ENCODE measurements at regions not wholly inside any gene's neighbourhood (a gene's known extent, or its start where the extent isn't known, plus 50 kb on each side); places are given as distances from the start of the nearest gene placed in this dataset.
"Not testable (repeated sequence)": the region's sequence is repeated elsewhere in the genome, so short reads cannot be mapped to it uniquely, and the experiment has no call there.

GRCh38 chr2:147456779-147457178 is 388.1 kb upstream of the ACVR2A start:
- DNase-seq, result peak; percentile 90

DNA sequence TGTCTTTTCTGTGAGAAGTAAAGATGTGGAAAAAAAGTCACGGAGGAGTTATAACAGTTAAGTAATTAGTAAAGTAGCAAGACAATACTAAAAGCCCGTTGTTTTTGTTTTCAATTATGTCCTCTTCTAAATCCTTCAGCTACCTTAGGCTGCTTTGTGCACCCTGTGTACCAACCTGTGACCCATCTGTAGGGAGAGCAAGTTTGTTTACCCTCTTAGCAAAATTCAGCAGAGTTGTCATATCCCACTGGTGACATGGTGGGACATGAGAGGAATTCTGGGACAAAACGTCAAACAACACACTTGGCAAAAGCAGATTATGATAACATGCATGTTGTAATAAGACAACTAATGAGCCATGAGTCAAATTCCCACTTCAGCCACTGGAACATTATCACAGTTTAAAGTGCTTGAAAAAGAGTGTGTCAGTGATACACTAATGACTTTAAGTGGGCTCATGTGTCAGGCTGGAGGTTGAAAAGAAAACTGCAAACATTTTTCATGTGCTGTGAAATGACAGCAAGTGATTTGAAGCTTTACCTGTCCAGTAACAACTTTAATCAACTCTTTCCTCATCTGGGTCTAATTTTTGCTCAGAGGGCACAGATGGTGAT is 392.8 kb upstream of the ACVR2A start:
- peak; percentile 26 for DNase-seq

GRCh38 chr2:147450661-147451510 is 393.9 kb upstream of the ACVR2A start:
- DNase-seq, result no peak

GRCh38 chr2:147449323-147449991 is 395.4 kb upstream of the ACVR2A start:
- DNase-seq, result no peak

GRCh38 chr2:147442816-147443215 is 402.0 kb upstream of the ACVR2A start:
- no peak for DNase-seq

- no peak for DNase-seq
These were observed 403.6 kb upstream of the ACVR2A start for GRCh38 chr2:147441182-147441581.

DNA sequence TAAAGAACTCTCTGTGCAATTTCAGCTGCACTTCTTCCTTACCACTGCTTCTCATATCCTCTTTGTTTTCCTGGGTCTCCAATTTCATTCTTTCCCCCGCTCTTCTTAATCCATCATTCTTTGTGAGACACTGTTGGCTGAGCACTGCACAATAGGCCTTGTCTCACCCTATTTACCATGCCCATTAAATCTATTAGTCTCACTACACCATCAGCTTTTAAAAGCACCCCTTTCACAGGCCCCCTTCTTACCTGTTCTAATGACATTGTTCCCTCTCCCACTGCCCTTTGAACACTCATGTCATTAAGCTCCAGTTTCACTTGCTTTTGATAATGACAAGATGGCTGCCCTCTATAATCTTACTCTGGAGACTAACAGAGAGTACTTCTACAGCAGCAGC is 404.1 kb upstream of the ACVR2A start:
- peak; percentile 9 for DNase-seq

DNA sequence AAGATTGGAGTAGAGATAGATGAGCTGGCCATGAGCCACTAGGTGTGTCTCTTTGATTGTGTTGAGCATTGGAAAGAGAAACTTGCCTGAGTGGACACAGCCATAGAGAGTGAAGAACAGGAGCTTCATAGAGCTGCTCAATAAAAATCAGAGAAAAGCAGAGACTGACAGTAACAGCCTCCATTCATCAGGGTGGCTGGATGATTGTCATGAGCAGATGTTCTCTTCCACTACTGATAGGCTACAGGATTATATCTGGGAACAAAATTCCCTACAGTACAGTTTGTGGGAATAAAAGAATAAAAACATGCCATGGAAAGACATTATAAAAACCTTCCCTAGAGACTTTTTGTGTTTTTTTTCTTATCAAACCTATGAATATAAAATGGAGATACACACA is 404.8 kb upstream of the ACVR2A start:
- DNase-seq, result no peak

GRCh38 chr2:147438882-147439281 is 405.9 kb upstream of the ACVR2A start:
- no peak for DNase-seq

DNA sequence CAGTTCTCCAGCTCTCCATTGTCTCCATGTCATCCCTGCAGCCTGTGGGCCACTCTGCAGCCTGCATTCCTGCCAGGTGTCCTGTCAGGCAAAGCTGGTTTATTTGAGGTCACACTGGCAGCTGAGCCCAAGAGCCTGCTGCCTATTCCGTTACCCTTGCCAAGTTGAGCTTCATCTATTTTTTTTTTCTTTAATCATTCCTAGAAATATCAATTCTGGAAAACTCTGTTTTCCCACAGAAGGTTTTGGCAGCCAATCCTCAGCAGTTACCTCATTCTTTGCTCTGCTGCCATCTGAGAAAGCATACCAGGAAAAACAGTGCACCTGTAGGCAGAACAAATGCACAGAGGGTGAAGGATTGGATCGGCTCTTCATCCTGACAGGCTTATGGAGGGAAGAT is 411.0 kb upstream of the ACVR2A start:
- peak; percentile 21 for DNase-seq

DNA sequence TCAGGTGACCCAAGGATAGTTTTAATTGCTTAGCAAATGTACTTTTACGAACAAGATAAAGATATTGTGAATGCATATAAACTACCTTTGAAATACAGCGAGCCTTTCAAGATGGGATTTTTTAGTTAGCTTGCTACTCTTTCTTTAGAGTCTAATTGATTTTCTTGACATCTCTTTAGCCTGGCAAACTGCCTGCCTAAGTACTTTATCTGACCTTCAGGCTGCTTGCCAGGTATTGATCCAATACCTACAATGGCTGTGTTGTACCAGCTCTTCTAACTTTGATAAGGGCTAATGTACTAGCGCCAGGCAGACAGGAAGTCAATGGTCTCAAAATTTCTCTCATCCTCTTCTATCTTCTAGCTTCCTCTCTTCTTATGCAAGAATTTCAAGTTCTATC is 414.4 kb upstream of the ACVR2A start:
- DNase-seq, result no peak

DNA sequence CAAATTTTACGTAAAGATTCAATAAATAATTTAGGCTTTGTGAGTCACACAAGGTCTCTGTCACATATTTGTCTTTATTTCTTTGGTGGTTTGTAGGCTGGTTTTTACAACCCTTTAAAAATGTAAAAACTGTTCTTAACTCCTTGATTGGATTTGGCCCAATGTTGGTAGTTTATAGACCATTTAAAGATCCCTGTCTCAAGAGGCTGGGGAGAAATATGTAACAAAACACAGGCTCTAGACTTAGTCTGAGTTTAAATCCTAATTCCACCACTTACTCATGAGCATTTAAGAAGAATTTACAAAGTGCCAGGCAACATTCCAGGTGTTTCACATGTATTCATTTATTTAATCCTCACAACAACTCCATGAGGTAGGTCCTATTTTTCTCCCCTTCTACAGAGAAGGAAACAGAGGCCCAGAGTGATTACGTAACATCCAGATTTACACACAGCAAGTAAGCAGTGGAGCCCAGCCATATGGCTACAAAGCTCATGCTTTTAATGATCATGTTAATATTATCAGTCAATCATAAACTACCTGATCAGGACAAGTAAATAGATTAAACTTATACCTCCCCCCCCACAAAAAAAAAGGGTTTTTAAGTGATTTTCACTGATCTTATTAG is 416.6 kb upstream of the ACVR2A start:
- no peak for DNase-seq

DNA sequence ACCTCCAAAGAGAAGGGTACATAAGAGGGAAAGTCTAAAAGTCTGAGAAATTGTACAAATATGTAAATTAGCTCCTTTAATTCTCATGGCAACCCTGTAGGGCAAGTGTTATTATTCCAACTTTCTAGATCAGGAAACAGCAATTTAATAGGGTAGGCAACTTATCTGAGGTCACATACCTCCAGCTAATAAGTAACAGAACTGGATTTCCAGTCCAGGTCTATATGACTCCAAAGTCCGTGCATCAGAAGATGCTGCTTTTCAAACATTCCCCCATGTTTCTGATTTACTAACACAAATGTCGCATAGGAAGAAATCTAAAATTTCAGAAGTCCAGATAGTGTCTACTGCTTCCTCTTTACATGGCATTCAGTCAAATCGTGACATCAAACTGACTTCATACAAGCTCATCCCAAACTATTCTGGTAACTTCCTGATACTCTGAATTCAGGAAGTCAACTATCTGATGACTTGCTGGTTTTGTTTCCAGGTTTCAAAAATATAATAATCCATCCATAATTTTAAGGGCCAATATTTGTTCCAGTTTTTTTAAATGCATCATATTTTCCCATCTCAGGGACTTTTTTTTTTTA is 419.3 kb upstream of the ACVR2A start:
- no peak for DNase-seq

- DNase-seq, result no peak
These were observed 420.1 kb upstream of the ACVR2A start for GRCh38 chr2:147424766-147425165.

GRCh38 chr2:147420947-147421675 is 423.7 kb upstream of the ACVR2A start:
- no peak for DNase-seq

GRCh38 chr2:147420517-147420916 is 424.3 kb upstream of the ACVR2A start:
- no peak for DNase-seq

DNA sequence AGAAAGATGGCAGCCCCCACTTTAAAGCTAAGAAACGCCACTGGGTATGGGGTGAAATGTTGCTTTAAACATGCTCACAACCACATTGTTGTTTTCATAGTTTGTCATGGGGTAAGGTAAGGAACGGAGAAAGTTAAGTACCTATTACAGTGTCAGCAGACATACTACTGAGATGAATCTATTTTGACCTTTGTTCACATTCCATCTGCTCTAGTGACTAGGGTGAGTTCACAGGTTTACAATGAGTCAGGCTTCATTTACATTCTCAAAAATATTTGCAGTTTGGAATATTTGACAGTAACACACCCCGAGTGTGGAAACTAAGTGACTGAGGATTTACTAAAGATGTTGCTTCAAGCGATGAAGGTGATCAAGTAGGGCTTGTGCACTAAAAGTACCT is 428.7 kb upstream of the ACVR2A start:
- no peak for DNase-seq

DNA sequence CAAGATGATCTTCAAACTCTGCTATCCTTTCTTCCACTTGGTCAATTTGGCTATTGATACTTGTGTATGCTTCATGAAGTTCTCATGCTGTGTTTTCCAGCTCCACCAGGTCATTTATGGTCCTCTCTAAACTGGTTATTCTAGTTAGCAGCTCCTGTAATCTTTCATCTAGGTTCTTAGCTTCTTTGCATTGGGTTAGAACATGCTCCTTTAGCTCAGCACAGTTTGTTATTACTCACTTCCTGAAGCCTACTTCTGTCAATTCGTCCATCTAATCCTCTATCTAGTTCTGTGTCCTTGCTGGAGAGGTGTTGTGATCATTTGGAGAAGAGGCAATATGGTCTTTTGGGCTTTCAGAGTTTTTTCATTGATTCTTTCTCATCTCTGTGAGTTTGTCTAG is 430.2 kb upstream of the ACVR2A start:
- not testable (repeated sequence) for DNase-seq

GRCh38 chr2:147408357-147408756 is 436.5 kb upstream of the ACVR2A start:
- DNase-seq, result no peak

- DNase-seq, result no peak
These were observed 439.2 kb upstream of the ACVR2A start for GRCh38 chr2:147405651-147406050.

GRCh38 chr2:147398996-147399395 is 445.8 kb upstream of the ACVR2A start:
- no peak for DNase-seq

GRCh38 chr2:147398301-147398700 is 446.5 kb upstream of the ACVR2A start:
- no peak for DNase-seq

Data from NCI-H2171 treated with DMSO at 0.1 percent for 48 hours (cell line).